Right lobe of liver (tissue), 6 donors: ENCODE measurements at regions not wholly inside any gene's neighbourhood (a gene's known extent, or its start where the extent isn't known, plus 50 kb on each side); places are given as distances from the start of the nearest gene placed in this dataset.

Experiments used
- ATAC-seq, 4 donors: fragments of 200-7000 bp; cut with Tn5 transposase; one replicate each; pipeline ENCODE4 v1.9.1; 2020; ENCODE audit warnings: mild to moderate bottlenecking in 4 of 4, moderate library complexity in 4 of 4
- DNase-seq, 3 donors: peaks; one replicate each; pipeline ENCODE4 v3.0.0-alpha.2; 2020
- H3K27ac ChIP-seq, 3 donors: fragments of 200-600 bp; one replicate each; pipeline ENCODE4 v1.8.0; 2022
- H3K27me3 ChIP-seq, 2 donors: fragments of 200-600 bp; one replicate each; pipeline ENCODE4 v1.8.0; 2022
- H3K36me3 ChIP-seq, 4 donors: fragments of 200-600 bp; sonication (generic) in 1 of 4; one replicate each; pipeline versions ENCODE4 v1.5.1 to v1.8.0; 2017 to 2022; ENCODE audit warnings: control low read depth in 1 of 4
- H3K4me1 ChIP-seq, 4 donors: fragments of 200-600 bp; sonication (generic) in 1 of 4; one replicate each; pipeline versions ENCODE4 v1.5.1 to v1.8.0; 2017 to 2022; ENCODE audit warnings: control low read depth in 1 of 4
- H3K4me3 ChIP-seq, 3 donors: fragments of 200-600 bp; one replicate each; pipeline ENCODE4 v1.8.0; 2022
- H3K9me3 ChIP-seq, 4 donors: fragments of 200-600 bp; sonication (generic) in 1 of 4; one replicate each; pipeline versions ENCODE4 v1.5.1 to v1.8.0; 2017 to 2022; ENCODE audit warnings: control low read depth in 1 of 4
- CTCF ChIP-seq, 4 donors: fragments of 200-600 bp in 3 of 4; fragments of 450-650 bp in 1 of 4; IDR thresholded peaks; one replicate each; pipeline versions ENCODE4 v1.5.1 to v1.8.0; 2016 to 2022; ENCODE audit warnings: antibody characterized with exemption in 4 of 4, mild to moderate bottlenecking in 2 of 4
- POLR2A ChIP-seq: fragments of 450-650 bp; IDR thresholded peaks from one replicate; pipeline ENCODE4 v1.6.1; 2017; ENCODE audit warnings: antibody characterized with exemption, mild to moderate bottlenecking
- WGBS: methylation state at CpG from one replicate; pipeline ENCODE4 v1.1.6; 2018; ENCODE audit warnings: low coverage, low lambda C conversion rate; ENCODE audit not compliant: insufficient coverage; ENCODE audit errors: missing lambda C conversion rate; 5-methylcytosine and 5-hydroxymethylcytosine counted together
- intact Hi-C, 2 donors: fragments of 100-400 bp; cut with DNase I; formaldehyde crosslinking; loops; one replicate each; pipeline versions ENCODE4 v1.11.2 to v1.14.1; 2022
- donor health status: DM: no; HTN: yes; CAD: no.
- donor health status: DM: no; HTN: no; CAD: no.
- donor health status: DM: no; HTN: no; CAD: no.
- donor health status: DM: no; HTN: yes; CAD: no.
- donor health status: DM: no; HTN: yes; CAD: no.

GRCh38 chr4:152081024-152081423, 320.2 kb upstream of the GATB start:
- Histone ChIP-seq H3K9me3 (no peaks in the 10 kb centered on the region), H3K4me3 (no peak overlapping the region), H3K4me1 (no peaks in the 10 kb centered on the region), H3K27ac (no peak overlapping the region), H3K36me3 (no peaks in the 10 kb centered on the region), H3K27me3 (no peaks in the 10 kb centered on the region)
- ATAC-seq (no peak), DNase-seq (no peak)
- TF ChIP-seq CTCF (IDR thresholded peaks at IDR 0.05) (no peak), POLR2A (no peak)
- intact Hi-C loops, result no loop called here
- 64% methylated on average over 5 of the region's 5 CpGs for WGBS

GRCh38 chr4:152079543-152080293, 318.9 kb upstream of the GATB start:
- ATAC-seq (peak in 1 of 4 donors; percentile 27), DNase-seq (no peak)
- intact Hi-C loops, result no loop called here
- Histone ChIP-seq H3K27ac (no peak overlapping the region), H3K4me1 (no peaks in the 10 kb centered on the region), H3K36me3 (no peaks in the 10 kb centered on the region), H3K9me3 (no peaks in the 10 kb centered on the region), H3K4me3 (no peak overlapping the region), H3K27me3 (no peaks in the 10 kb centered on the region)
- no peak for TF ChIP-seq CTCF (IDR thresholded peaks at IDR 0.05)
- no peak for TF ChIP-seq POLR2A
- WGBS, result 49% methylated on average over 4 of the region's 6 CpGs

- WGBS, result 53% methylated on average over 3 of the region's 3 CpGs
- Histone ChIP-seq H3K9me3 (no peaks in the 10 kb centered on the region), H3K27me3 (no peaks in the 10 kb centered on the region), H3K36me3 (no peaks in the 10 kb centered on the region), H3K4me3 (no peak overlapping the region), H3K4me1 (no peaks in the 10 kb centered on the region), H3K27ac (no peak overlapping the region)
- DNase-seq (no peak), ATAC-seq (no peak)
- TF ChIP-seq CTCF (IDR thresholded peaks at IDR 0.05), result no peak
- intact Hi-C loops, result no loop called here
Measured at GRCh38 chr4:152079079-152079478, 318.3 kb upstream of the GATB start.

DNA sequence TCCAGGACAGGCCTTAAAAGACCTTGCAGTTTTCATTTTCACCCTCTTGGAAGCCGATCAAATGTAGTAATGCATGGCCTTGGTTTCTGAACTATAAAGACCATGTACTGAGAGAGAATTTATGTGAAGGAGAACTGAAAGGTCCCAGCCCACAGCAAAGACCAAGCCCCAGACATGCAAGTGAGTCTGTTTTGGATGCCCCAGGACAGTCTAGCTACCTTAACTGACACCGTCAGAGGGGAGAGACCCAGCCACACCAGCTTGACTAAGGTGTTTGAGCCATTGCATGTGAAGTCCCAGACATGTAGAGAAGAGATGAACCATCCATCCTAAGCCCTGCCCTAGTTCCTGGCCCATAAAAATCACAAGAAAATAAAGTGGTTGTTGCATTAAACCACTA, 316.8 kb upstream of the GATB start:
- TF ChIP-seq POLR2A (no peak), CTCF (IDR thresholded peaks at IDR 0.05) (no peak)
- H3K4me1 ChIP-seq, result no peaks in the 10 kb centered on the region
- no peaks in the 10 kb centered on the region for H3K36me3 ChIP-seq
- H3K27me3 ChIP-seq, result no peaks in the 10 kb centered on the region
- no peak overlapping the region for H3K4me3 ChIP-seq
- H3K27ac ChIP-seq, result no peak overlapping the region
- H3K9me3 ChIP-seq, result no peaks in the 10 kb centered on the region
- intact Hi-C loops, result no loop called here
- DNase-seq (no peak), ATAC-seq (no peak)
- WGBS, result 57% methylated on average over 1 of the region's 2 CpGs
